ENCODE measurements at regions not wholly inside any gene's neighbourhood (a gene's known extent, or its start where the extent isn't known, plus 50 kb on each side); places are given as distances from the start of the nearest gene placed in this dataset.

DNA sequence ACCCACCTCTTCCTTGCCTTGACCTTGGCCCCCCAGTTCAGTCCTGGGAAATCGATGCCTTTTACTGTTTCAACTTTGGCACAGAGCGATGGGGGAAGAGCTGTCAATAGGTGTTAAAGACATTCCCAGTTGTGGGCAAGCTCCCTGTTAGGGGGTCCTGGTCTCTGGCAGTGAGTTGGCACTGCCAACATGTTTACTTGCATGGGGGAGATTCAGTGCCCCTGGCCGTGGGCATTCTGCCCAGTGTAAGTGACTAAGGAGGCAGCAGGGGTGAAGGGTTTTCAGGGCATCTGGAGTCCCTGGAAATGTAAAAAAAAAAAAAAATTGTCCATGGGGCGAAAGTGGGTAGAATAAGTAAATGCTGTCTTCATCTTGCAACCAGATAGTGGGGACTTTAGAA is 407.0 kb downstream of the PTPRU start:
- no peak overlapping the region for H3K4me3 ChIP-seq (replicated peaks; ENCODE audit: low read depth, low read length)
- TF ChIP-seq, protein P1, sequence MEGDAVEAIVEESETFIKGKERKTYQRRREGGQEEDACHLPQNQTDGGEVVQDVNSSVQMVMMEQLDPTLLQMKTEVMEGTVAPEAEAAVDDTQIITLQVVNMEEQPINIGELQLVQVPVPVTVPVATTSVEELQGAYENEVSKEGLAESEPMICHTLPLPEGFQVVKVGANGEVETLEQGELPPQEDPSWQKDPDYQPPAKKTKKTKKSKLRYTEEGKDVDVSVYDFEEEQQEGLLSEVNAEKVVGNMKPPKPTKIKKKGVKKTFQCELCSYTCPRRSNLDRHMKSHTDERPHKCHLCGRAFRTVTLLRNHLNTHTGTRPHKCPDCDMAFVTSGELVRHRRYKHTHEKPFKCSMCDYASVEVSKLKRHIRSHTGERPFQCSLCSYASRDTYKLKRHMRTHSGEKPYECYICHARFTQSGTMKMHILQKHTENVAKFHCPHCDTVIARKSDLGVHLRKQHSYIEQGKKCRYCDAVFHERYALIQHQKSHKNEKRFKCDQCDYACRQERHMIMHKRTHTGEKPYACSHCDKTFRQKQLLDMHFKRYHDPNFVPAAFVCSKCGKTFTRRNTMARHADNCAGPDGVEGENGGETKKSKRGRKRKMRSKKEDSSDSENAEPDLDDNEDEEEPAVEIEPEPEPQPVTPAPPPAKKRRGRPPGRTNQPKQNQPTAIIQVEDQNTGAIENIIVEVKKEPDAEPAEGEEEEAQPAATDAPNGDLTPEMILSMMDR (IDR thresholded peaks at IDR 0.05; ENCODE audit: low read length, missing control alignments) = no peak
- DNase-seq (ENCODE audit: low read depth) = no peak

DNA sequence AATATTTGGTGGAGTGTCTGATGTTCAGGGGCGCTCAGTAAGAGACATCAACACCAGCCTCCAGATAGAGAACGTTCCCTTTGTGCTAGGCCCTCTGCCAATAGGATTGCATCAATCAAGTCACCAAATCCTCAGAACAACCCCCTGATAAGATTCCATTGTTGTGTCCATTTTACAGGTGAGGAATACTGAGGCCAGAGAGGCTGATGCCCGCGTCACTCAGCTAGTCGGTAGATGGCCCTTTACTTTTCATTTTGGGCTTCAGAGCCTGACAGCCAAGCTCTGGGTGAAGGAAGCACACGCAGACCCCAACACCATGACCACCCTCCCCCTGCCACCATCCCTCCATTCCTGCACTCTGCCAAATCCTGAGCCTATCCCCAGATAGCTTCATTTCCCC is 406.2 kb downstream of the PTPRU start:
- TF ChIP-seq, protein P1 (IDR thresholded peaks at IDR 0.05; ENCODE audit: low read length, missing control alignments) = no peak
- no peak overlapping the region for H3K4me3 ChIP-seq (replicated peaks; ENCODE audit: low read depth, low read length)
- DNase-seq (ENCODE audit: low read depth) = no peak

- no peak for DNase-seq (ENCODE audit: low read depth)
- no peak overlapping the region for H3K4me3 ChIP-seq (replicated peaks; ENCODE audit: low read depth, low read length)
- TF ChIP-seq, protein P1 (IDR thresholded peaks at IDR 0.05; ENCODE audit: low read length, missing control alignments) = no peak
Observed at GRCh38 chr1:29641921-29642320, 405.6 kb downstream of the PTPRU start.

- DNase-seq (ENCODE audit: low read depth) = no peak
- no peak overlapping the region for H3K4me3 ChIP-seq (replicated peaks; ENCODE audit: low read depth, low read length)
- TF ChIP-seq, protein P1 (IDR thresholded peaks at IDR 0.05; ENCODE audit: low read length, missing control alignments) = no peak
Observed at GRCh38 chr1:29640428-29640785, 404.1 kb downstream of the PTPRU start.

DNA sequence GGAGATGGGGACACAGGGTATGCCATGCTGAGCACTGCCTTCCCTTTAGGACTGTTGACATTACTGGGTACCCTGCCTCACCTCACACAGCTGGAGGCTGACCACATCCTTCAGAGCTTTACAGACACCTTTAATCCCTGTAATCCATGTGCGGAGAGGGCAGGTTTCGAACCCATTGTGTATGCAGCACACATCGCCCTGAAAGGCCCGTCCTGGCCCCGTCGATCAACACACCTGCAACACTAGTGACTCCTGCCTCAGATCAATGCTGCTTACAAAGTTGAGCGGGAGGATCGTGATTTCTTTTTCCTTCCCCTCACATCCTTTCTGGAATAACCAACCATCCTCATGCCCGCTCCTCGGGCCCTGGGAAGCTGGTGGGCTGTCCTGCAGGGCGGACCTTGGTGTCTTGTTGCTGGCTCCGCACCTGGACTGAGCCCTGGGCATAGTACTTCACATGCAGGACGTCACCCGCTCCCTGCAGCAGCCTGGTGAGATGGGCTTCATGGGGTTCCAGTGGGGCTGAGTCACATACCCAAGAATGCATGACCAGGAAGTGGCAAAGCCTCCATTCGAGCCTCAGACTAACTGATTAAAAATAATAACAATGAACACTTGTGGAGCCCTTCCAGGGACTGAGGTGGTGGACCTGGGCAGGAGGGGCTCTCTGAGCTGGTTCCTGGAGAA is 403.6 kb downstream of the PTPRU start:
- peak; percentile 28 for DNase-seq (ENCODE audit: low read depth)
- H3K4me3 ChIP-seq (replicated peaks; ENCODE audit: low read depth, low read length) = no peak overlapping the region
- TF ChIP-seq, protein P1 (IDR thresholded peaks at IDR 0.05; ENCODE audit: low read length, missing control alignments) = no peak

DNA sequence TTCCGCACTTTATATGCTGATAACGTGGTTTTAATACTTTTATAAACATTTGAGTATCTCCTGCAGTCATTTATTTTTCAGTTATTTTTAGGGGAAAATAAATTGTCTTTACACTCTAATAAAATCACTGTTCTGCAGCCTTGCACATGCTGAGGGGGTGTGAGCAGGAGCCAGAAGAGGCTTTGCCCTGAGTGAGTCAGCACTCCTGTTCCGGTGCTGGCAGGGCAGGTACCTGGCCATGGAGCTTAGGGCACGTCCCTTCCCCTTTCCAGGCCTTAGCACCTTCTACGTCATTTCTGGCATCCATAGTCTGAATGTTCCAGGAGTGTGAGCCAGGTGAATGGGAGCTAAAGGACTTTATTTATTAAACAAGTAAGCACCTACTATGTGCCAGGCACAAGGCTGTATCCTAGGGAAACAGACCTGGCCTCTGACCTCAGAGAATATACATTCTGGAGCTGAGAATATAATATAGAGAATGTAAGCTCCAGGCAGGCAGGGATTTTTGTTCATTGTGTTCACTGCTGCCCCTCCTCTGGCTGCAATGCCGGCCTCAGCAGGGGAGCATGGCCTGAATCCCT is 402.9 kb downstream of the PTPRU start:
- no peak overlapping the region for H3K4me3 ChIP-seq (replicated peaks; ENCODE audit: low read depth, low read length)
- TF ChIP-seq, protein P1 (IDR thresholded peaks at IDR 0.05; ENCODE audit: low read length, missing control alignments) = no peak
- DNase-seq (ENCODE audit: low read depth) = no peak

DNA sequence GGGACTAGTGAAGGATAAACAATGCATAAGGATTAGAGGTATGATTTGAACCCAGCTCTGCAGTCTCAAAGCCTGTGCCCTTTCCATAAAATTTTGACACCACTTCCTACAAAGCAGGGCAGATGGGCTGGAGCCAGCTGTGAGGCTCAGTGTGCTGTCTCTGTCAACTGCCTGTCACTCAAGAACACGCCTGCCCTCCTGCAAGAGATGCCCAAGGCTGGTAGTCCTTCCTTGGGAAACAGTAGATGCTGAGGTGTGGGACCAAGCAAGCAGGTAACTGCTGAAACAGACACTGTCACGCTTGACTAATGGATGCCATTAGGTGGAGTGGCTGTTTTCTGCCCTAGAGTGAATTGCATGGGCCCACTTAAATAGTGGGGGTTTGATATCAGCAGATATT is 402.0 kb downstream of the PTPRU start:
- DNase-seq (ENCODE audit: low read depth) = no peak
- H3K4me3 ChIP-seq (replicated peaks; ENCODE audit: low read depth, low read length) = no peak overlapping the region
- TF ChIP-seq, protein P1 (IDR thresholded peaks at IDR 0.05; ENCODE audit: low read length, missing control alignments) = no peak

Data from fibroblast of pulmonary artery (primary cell).